ENCODE measurements at regions not wholly inside any gene's neighbourhood (a gene's known extent, or its start where the extent isn't known, plus 50 kb on each side); places are given as distances from the start of the nearest gene placed in this dataset.

DNA sequence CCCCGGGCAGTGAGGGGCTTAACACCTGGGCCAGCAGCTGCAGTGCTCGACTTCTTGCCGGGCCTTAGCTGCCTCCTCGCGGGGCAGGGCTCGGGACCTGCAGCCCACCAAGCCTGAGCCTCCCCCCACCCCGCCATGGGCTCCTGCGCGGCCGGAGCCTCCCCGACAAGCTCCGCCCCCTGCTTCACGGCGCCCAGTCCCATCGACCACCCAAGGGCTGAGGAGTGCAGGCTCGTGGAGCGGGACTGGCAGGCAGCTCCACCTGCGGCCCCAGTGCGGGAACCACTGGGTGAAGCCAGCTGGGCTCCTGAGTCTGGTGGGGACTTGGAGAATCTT, 67.8 kb upstream of the NR5A2 start:
- TF ChIP-seq POLR2AphosphoS5 (IDR thresholded peaks at IDR 0.05) (no peak), POLR2A (IDR thresholded peaks at IDR 0.05) (no peak)

Data from suprapubic skin (tissue), 4 donors.